Sigmoid colon (tissue), 4 donors: ENCODE measurements at regions not wholly inside any gene's neighbourhood (a gene's known extent, or its start where the extent isn't known, plus 50 kb on each side); places are given as distances from the start of the nearest gene placed in this dataset.

Experiments
- EP300 ChIP-seq, 4 donors: sonication (generic); formaldehyde crosslinking; IDR thresholded peaks; one replicate each; pipeline ENCODE4 v1.6.1; 2017; ENCODE audit warnings: antibody characterized with exemption in 4 of 4
- POLR2A ChIP-seq, 2 donors: fragments of 450-650 bp; IDR thresholded peaks; one replicate each; pipeline ENCODE4 v1.6.1; 2016; ENCODE audit warnings: antibody characterized with exemption in 2 of 2, mild to moderate bottlenecking in 2 of 2, moderate library complexity in 2 of 2
- TF ChIP-seq, protein P1 (sequence below), 4 experiments: fragments of 450-650 bp in 3 of 4; fragments of 200-600 bp in 1 of 4; IDR thresholded peaks; one replicate each; pipeline ENCODE4 v1.5.1; 2016 to 2019; ENCODE audit warnings: antibody characterized with exemption in 4 of 4, mild to moderate bottlenecking in 3 of 4, moderate library complexity in 2 of 4

- TF ChIP-seq, protein P1, sequence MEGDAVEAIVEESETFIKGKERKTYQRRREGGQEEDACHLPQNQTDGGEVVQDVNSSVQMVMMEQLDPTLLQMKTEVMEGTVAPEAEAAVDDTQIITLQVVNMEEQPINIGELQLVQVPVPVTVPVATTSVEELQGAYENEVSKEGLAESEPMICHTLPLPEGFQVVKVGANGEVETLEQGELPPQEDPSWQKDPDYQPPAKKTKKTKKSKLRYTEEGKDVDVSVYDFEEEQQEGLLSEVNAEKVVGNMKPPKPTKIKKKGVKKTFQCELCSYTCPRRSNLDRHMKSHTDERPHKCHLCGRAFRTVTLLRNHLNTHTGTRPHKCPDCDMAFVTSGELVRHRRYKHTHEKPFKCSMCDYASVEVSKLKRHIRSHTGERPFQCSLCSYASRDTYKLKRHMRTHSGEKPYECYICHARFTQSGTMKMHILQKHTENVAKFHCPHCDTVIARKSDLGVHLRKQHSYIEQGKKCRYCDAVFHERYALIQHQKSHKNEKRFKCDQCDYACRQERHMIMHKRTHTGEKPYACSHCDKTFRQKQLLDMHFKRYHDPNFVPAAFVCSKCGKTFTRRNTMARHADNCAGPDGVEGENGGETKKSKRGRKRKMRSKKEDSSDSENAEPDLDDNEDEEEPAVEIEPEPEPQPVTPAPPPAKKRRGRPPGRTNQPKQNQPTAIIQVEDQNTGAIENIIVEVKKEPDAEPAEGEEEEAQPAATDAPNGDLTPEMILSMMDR (IDR thresholded peaks at IDR 0.05): no peak
- TF ChIP-seq POLR2A (IDR thresholded peaks at IDR 0.05) (no peak), EP300 (IDR thresholded peaks at IDR 0.05) (no peak)
Observed at GRCh38 chr15:93700051-93700450, 531.3 kb upstream of the MCTP2 start.
